Ascending aorta (tissue), 2 donors: ENCODE measurements at regions not wholly inside any gene's neighbourhood (a gene's known extent, or its start where the extent isn't known, plus 50 kb on each side); places are given as distances from the start of the nearest gene placed in this dataset.

Source experiments
- DNase-seq, 2 donors: peaks; one replicate each; pipeline ENCODE4 v3.0.0-alpha.2; 2019; ENCODE audit warnings: low spot score in 2 of 2
- H3K27ac ChIP-seq, 2 donors: fragments of 200-600 bp; sonication (generic); one replicate each; pipeline ENCODE4 v1.5.1; 2016 to 2017; ENCODE audit warnings: mild to moderate bottlenecking in 1 of 2
- H3K27me3 ChIP-seq: fragments of 200-600 bp; sonication (generic); one replicate; pipeline ENCODE4 v1.5.1; 2017
- H3K36me3 ChIP-seq, 2 donors: fragments of 200-600 bp; sonication (generic); one replicate each; pipeline ENCODE4 v1.5.1; 2016
- H3K4me1 ChIP-seq, 2 donors: fragments of 200-600 bp; sonication (generic); one replicate each; pipeline ENCODE4 v1.5.1; 2016 to 2017; ENCODE audit warnings: mild to moderate bottlenecking in 1 of 2
- H3K4me3 ChIP-seq, 2 donors: fragments of 200-600 bp; sonication (generic); one replicate each; pipeline ENCODE4 v1.5.1; 2016 to 2017; ENCODE audit warnings: mild to moderate bottlenecking in 1 of 2
- H3K9me3 ChIP-seq, 2 donors: fragments of 200-600 bp; sonication (generic); one replicate each; pipeline ENCODE4 v1.5.1; 2016
- CTCF ChIP-seq, 3 experiments: fragments of 200-600 bp in 2 of 3; fragments of 450-650 bp in 1 of 3; sonication (generic) in 2 of 3; IDR thresholded peaks; one replicate each; pipeline ENCODE4 v1.5.1; 2016 to 2019; ENCODE audit warnings: antibody characterized with exemption in 3 of 3, mild to moderate bottlenecking in 1 of 3, moderate library complexity in 1 of 3
- intact Hi-C: fragments of 100-400 bp; cut with DNase I; formaldehyde crosslinking; loops from one replicate; pipeline ENCODE4 v1.15.1; 2023

GRCh38 chr6:47130086-47130485 lies 88.0 kb upstream of the ADGRF1 start:
- Histone ChIP-seq H3K9me3 (no peaks in the 10 kb centered on the region), H3K27me3 (no peaks in the 10 kb centered on the region), H3K36me3 (no peaks in the 10 kb centered on the region), H3K27ac (no peak overlapping the region), H3K4me1 (no peaks in the 10 kb centered on the region), H3K4me3 (no peak overlapping the region)
- DNase-seq = no peak
- intact Hi-C loops = no loop called here
- TF ChIP-seq CTCF (IDR thresholded peaks at IDR 0.05) = no peak

GRCh38 chr6:47129129-47129528 lies 87.0 kb upstream of the ADGRF1 start:
- Histone ChIP-seq H3K9me3 (no peaks in the 10 kb centered on the region), H3K4me1 (no peaks in the 10 kb centered on the region), H3K27ac (no peak overlapping the region), H3K27me3 (no peaks in the 10 kb centered on the region), H3K4me3 (no peak overlapping the region), H3K36me3 (no peaks in the 10 kb centered on the region)
- DNase-seq = no peak
- intact Hi-C loops = no loop called here
- no peak for TF ChIP-seq CTCF (IDR thresholded peaks at IDR 0.05)

DNA sequence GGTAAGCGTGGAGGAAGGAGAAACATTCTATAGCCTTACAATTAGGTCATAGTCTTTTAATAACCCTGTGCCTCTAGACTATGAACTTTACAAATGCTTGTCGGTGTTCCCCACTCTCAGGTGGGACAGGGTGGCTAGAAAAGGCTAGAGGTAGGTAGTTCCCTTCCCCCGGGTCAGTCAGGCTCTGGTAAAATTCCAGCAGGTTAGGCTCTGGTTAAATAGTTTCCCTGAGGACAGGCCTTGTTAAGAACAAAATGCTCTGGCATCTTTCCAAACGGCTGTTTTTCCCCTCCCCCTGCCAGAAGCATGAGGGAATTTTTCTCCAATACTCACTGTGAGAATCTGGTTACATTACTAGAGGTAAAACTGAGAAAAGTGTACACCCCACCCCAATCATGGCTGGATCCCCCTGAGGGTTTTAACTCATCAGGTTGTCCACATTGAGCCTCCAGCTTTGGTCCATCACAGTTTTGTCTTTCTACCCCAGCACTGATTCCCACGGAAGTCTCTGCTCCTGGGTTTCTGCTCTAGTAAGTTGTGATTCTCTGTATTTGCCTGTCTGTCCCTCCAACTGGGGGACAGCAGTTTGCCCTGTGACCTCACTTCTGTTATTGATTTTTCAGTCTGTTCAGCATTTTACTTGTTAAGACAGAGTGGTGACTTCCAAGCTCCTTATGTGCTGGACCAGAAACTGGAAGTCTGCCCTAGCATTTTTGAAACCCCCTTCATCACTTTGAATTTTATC lies 84.7 kb upstream of the ADGRF1 start:
- DNase-seq = no peak

DNA sequence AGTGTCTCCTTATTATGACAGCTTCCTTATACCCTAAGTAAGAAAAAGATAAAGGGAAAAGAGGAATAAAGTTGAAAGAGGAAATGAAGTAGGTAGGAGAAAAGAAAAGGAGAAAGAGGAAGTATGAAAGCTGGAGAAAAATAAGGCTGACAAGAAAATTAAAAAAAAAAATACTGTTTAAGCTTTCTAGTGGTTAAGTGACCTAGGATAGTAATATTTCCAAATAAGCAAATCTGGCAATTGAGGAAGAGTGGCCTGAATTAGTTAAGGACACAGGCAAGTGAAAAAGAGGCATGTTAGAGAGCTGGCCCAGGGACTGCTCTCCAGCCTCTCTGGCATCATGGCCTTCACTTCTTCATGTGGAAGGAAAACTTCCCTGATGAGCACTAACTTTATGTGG lies 76.5 kb upstream of the ADGRF1 start:
- DNase-seq = no peak
- H3K4me1 ChIP-seq = no peaks in the 10 kb centered on the region
- no peaks in the 10 kb centered on the region for H3K36me3 ChIP-seq
- no peaks in the 10 kb centered on the region for H3K9me3 ChIP-seq
- H3K4me3 ChIP-seq = no peak overlapping the region
- H3K27ac ChIP-seq = no peak overlapping the region
- H3K27me3 ChIP-seq = no peaks in the 10 kb centered on the region
- TF ChIP-seq CTCF (IDR thresholded peaks at IDR 0.05) = no peak
- intact Hi-C loops = no loop called here

More for the DNA sequence above, 84.7 kb upstream of the ADGRF1 start:
- no peak overlapping the region for H3K4me3 ChIP-seq
- H3K9me3 ChIP-seq = no peaks in the 10 kb centered on the region
- no peak for TF ChIP-seq CTCF (IDR thresholded peaks at IDR 0.05)
- no peaks in the 10 kb centered on the region for H3K4me1 ChIP-seq
- H3K27ac ChIP-seq = no peak overlapping the region
- H3K27me3 ChIP-seq = no peaks in the 10 kb centered on the region
- H3K36me3 ChIP-seq = no peaks in the 10 kb centered on the region
- intact Hi-C loops = no loop called here

DNA sequence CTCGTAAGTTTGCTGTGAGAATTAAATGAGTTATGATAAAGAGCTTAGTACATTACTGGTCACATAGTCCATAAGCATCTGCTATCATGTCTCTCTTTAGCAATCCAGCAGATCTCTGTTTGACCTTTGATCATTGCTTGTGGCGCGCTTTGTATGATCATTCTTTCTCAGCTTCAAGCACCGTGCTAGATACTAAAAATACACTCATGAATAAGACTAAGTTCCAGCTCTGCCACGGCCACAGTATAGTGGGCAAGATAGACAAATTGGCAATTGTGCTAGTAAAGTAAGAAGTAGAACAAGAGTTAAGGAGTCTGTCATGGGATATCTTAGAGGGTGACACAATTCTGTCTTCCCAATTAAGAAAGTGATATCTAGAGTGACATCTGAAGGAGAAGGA lies 75.2 kb upstream of the ADGRF1 start:
- H3K36me3 ChIP-seq = no peaks in the 10 kb centered on the region
- H3K27me3 ChIP-seq = no peaks in the 10 kb centered on the region
- no peak overlapping the region for H3K4me3 ChIP-seq
- intact Hi-C loops = no loop called here
- no peaks in the 10 kb centered on the region for H3K4me1 ChIP-seq
- DNase-seq = no peak
- no peak for TF ChIP-seq CTCF (IDR thresholded peaks at IDR 0.05)
- no peaks in the 10 kb centered on the region for H3K9me3 ChIP-seq
- H3K27ac ChIP-seq = no peak overlapping the region

- no peak overlapping the region for H3K4me3 ChIP-seq
- intact Hi-C loops = no loop called here
- TF ChIP-seq CTCF (IDR thresholded peaks at IDR 0.05) = no peak
- DNase-seq = no peak
- H3K27ac ChIP-seq = no peak overlapping the region
- H3K4me1 ChIP-seq = no peaks in the 10 kb centered on the region
- no peaks in the 10 kb centered on the region for H3K27me3 ChIP-seq
- no peaks in the 10 kb centered on the region for H3K36me3 ChIP-seq
- H3K9me3 ChIP-seq = no peaks in the 10 kb centered on the region
These were observed 74.5 kb upstream of the ADGRF1 start for GRCh38 chr6:47116606-47117005.
